Suprapubic skin (tissue), 3 donors: ENCODE measurements at regions not wholly inside any gene's neighbourhood (a gene's known extent, or its start where the extent isn't known, plus 50 kb on each side); places are given as distances from the start of the nearest gene placed in this dataset.

Experiments used
- CTCF ChIP-seq, 2 donors: fragments of 200-600 bp in 1 of 2; fragments of 450-650 bp in 1 of 2; sonication (generic) in 1 of 2; IDR thresholded peaks; one replicate each; pipeline ENCODE4 v1.5.1; 2016 to 2019; ENCODE audit warnings: antibody characterized with exemption in 2 of 2, mild to moderate bottlenecking in 1 of 2, moderate library complexity in 1 of 2
- EP300 ChIP-seq: sonication (generic); formaldehyde crosslinking; IDR thresholded peaks from one replicate; pipeline ENCODE4 v1.6.1; 2017; ENCODE audit warnings: antibody characterized with exemption
- POLR2A ChIP-seq, 2 donors: fragments of 450-650 bp; IDR thresholded peaks; one replicate each; pipeline ENCODE4 v1.6.1; 2017; ENCODE audit warnings: antibody characterized with exemption in 2 of 2, mild to moderate bottlenecking in 2 of 2, moderate library complexity in 2 of 2

DNA sequence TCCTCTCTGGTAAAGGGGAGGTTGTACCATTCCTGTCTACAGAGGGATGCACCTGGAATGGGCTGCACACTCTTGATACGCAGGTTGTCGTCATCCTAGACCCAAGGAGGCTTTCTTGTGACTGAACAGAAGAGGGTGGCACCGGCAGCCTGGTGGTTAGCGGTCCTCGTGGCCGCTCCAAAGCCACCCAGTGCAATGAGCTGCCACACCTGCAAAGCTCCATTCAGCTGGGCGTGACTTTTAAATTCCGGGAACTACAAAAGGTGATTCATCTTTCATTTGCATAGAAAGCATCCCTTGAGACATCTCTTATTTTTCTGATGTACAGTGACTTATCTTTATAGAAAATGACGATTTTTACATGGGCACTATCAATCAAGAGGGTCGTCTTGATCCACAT is 286.1 kb upstream of the IRX1 start:
- TF ChIP-seq CTCF (IDR thresholded peaks at IDR 0.05) (no peak), EP300 (no peak), POLR2A (IDR thresholded peaks at IDR 0.05) (no peak)
